Esophagus squamous epithelium (tissue), 4 donors: ENCODE measurements at regions not wholly inside any gene's neighbourhood (a gene's known extent, or its start where the extent isn't known, plus 50 kb on each side); places are given as distances from the start of the nearest gene placed in this dataset.

Source experiments
- CTCF ChIP-seq, 6 experiments: fragments of 450-650 bp in 4 of 6; fragments of 200-600 bp in 2 of 6; sonication (generic) in 2 of 6; IDR thresholded peaks; one replicate each; pipeline ENCODE4 v1.5.1; 2016 to 2019; ENCODE audit warnings: antibody characterized with exemption in 6 of 6, mild to moderate bottlenecking in 4 of 6, moderate library complexity in 4 of 6
- POLR2A ChIP-seq, 4 donors: fragments of 450-650 bp; IDR thresholded peaks; one replicate each; pipeline ENCODE4 v1.6.1; 2017; ENCODE audit warnings: antibody characterized with exemption in 4 of 4, mild to moderate bottlenecking in 4 of 4, moderate library complexity in 3 of 4

- TF ChIP-seq POLR2A (IDR thresholded peaks at IDR 0.05): no peak
- no peak for TF ChIP-seq CTCF (IDR thresholded peaks at IDR 0.05)
Observed at GRCh38 chr18:43774497-43774896, 497.2 kb upstream of the SYT4 start.
